ENCODE measurements at regions not wholly inside any gene's neighbourhood (a gene's known extent, or its start where the extent isn't known, plus 50 kb on each side); places are given as distances from the start of the nearest gene placed in this dataset.

- TF ChIP-seq CTCF (IDR thresholded peaks at IDR 0.05), result no peak
- TF ChIP-seq POLR2A (IDR thresholded peaks at IDR 0.05), result no peak
Observed at GRCh38 chr12:115693970-115694369, 583.5 kb downstream of the MED13L start.

Data from lower leg skin (tissue), 3 donors.